NCI-H226 (cell line): ENCODE measurements at regions not wholly inside any gene's neighbourhood (a gene's known extent, or its start where the extent isn't known, plus 50 kb on each side); places are given as distances from the start of the nearest gene placed in this dataset.
"Not testable (repeated sequence)": the region's sequence is repeated elsewhere in the genome, so short reads cannot be mapped to it uniquely, and the experiment has no call there.

ENCODE experiments used
- DNase-seq: peaks from one replicate; pipeline ENCODE4 v3.0.0-alpha.2; 2015

DNA sequence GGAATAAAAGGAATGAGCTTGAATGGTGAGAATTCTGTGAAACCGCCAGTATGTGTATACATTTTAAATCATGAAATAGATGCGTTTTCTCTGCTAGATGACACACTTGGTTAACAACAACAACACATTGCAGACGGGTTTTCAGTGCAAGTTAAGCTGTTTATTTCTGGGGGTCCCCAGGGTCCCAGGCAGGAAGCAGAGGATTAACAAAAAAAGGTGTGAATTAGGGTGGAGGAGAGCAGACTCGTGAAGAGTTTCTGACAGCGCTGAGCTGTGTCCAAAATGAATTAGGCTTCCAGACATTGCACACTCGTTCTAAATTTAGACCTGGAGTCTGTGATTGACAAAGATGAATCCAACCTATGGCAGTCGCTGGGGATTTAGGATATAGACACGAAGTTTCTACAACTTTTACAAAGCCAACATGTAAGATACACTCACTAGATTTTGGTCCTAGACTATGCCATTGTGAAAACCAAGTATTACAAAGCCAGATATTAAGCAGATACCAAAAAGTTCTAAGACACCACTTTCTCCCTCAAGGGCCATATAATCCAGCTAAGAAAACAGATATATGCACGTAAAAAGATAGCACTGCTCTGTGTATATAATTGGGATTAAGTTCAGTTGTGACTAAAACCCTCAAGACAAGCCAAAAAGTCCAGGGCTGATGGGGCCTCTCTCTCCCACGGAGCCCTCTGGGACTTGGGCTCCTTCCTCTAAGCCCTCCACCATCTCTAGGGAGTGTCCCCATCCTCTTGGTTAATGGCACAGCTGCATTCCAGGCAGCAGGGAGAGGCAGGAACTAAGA is 120.2 kb downstream of the ACAA2 start:
- DNase-seq = no peak

DNA sequence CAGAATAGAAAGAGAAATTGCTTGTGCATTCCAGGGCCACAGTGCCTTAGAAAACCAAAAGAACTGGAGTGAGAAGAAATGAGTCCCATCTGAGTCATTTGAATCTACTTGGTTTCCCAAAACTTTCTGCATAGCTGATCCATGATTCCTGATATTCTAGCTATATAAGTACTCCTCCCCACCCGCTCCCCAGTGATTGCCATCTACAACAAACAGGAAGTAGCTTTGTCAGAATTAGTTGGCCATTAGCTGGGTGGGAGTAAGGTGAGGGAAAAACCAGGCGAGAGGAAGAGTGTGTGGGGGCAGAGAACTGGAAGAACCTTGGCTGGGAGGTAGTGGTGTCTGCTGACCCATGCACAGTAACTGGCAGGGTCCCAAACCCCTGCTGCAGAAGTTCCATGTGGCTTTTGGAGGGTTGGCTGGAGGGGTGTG is 122.1 kb downstream of the ACAA2 start:
- peak; percentile 66 for DNase-seq

DNA sequence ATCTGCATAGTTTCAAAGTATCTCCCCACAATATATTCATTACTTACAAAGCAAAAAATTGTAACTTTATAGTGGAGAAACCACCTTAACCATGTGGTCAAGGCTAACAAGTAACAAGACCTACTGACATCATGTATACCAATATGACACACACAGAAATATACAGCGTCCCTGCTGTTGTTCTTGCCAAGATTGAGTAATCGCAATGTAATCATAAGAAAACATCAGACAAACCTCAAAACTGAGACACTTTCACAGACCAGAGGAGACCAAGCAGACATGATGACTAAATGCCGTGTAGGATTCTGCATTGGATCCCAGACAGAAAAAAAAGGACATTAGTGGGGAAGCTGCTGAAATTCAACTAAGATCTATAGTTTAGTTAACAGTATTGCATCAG is 123.0 kb downstream of the ACAA2 start:
- DNase-seq = peak; percentile 45

DNA sequence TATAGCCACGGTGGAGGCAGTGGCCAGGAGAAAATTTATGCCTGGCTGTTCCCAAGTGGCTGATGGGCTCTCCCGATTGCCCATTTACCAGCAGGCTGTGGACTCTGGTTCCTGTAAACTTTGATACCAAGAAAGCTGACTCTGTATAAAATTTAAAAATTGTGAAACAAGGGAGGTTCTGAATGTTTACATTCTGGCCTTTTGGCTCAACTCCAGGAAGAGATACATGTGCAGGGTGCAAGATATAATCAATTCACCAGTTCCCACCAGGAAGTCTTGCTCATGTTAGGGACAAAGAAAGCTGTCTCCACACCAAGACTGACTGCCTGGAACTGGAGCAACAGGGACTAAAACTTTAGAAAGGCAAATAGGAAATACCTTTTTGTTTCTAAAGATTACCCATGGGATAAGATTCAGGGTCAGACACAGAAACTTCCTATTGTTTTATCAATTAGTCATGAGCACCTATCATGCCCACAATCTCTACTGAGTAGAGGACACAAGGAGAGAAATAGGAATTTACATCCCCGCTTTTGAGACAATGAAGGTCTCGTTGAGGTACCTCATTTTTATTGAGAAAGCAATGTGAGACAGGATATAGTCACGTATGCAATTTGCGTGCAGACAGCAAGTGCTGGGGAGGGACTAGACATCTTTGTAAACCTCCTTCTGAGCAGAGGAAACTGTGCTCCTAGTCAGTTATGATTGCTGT is 123.5 kb downstream of the LIPG start:
- DNase-seq = no peak

- not testable (repeated sequence) for DNase-seq
Measured at GRCh38 chr18:49682803-49683190, 120.9 kb downstream of the LIPG start.

GRCh38 chr18:49682173-49682802 is 120.4 kb downstream of the LIPG start:
- no peak for DNase-seq

DNA sequence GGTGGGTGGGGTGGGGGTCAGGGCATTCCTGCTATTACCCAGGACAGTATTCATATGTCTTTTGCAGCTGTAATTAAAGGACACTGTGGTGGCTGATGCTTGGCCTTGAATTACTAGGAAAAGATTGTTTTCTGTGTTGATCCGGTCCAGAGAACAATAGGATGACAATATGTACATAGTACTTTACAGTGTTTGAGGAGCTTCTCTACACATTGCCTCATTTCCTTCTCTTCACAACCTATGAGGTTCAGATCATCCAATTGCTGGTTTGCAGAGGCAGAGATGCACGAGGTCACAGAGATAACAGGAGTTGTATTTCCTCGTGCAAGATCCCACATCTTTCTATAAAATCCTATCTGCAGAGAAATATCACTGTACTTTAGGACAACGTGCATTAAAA is 119.5 kb downstream of the LIPG start:
- DNase-seq = no peak

DNA sequence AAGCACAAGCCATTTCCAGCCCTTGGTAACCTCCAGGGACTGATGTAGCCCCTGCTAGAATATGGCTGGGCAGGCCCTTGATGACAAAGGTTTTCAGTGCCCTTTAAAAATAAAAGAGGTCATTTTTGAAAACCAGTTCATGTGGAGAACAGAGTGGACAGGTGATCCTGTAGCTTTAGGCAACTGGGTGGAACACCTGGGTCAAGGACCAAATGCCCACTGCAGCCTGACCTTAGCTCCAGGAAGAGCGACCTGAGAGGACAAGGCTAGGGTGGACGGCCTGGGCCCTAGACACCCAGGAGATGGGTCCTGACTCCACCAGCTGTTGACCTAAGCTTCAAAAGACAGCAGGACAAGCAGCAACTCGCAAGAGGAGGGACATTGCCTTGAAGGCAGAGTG is 116.6 kb downstream of the LIPG start:
- DNase-seq = no peak

DNA sequence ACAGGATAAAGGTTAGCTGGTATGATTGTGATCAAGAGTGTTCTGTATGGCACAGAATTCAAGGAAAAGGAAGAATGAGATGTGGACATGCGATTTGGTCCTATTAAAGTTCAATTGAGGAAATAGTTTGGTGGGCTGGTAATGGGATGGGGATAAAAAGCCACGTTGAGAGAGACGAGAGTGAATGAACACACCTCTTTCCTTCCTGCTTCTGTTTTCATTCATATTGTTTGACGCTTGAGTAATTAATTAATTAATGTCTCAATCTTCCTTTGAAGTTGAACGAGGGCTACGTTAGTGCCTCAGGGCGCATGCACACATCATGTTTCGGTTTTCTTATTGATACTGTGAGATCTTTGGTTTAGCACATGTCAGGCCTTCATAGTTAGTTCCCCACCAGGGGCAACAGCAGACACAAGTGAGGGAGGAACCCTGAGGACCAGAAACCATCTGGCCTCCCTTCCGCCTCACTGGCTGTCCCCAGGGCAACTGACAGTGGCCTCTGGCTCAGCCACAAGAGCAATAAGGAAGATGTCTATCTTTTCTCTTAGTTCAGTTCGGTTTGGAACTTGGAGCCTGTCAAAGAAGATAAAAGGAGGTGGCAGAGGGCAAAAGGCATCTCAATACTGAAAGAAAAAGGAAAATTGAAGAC is 116.0 kb downstream of the LIPG start:
- DNase-seq = no peak

DNA sequence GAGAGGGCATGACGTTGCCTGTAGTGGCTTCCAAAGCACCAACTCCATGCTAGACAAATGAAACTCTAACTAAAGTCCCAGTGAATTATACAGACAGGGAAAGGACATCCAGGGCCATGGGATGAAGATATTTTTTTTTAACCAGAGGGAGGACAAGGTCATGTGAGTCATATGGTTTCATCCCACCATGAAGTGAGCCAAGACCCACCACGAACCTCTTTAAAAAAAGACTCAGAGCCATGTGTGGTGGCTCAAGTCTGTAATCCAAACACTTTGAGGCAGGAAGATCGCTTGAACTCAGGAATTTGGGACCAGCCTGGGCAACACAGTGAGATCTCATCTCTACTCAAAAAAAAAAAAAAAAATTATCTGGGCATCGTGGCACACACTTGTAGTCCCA is 115.2 kb downstream of the LIPG start:
- no peak for DNase-seq

- no peak for DNase-seq
Measured at GRCh38 chr18:49673281-49673680, 111.4 kb downstream of the LIPG start.

- no peak for DNase-seq
Measured at GRCh38 chr18:49672853-49673252, 111.0 kb downstream of the LIPG start.

GRCh38 chr18:49669403-49669802 is 107.5 kb downstream of the LIPG start:
- no peak for DNase-seq

DNA sequence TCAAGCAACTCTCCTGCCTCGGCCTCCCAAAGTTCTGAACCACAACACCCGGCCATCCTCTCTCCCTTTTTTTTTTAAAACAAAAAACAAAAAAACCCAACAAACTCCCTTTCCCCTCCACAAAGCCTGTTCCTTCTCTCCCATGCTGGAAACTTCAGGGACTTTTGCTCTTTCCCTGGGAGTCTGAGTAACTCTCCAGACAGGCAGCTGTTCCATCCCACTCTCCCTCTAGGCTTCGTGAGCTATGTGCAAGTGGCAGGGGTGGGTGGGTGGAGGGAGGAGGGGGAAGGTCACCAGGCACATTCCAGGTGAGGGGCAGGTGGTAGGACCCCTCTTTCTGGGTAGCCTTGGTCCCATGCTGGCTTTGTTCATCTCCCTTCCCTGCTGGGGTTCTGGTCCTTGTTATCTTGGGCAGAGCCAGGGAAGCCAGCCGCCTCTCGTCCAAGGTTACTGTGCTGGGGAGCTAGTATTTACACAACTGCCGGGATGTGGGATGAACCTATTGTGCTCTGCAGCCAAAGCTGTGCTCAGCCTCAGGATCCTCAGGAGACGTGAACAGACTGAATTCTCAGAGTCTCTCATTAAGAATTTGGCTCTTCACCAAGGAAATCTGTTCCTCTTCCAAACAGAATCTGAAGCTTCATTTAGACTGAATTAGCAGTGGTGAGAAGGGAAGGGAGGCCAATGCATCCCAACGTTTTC is 106.9 kb downstream of the LIPG start:
- DNase-seq = no peak

DNA sequence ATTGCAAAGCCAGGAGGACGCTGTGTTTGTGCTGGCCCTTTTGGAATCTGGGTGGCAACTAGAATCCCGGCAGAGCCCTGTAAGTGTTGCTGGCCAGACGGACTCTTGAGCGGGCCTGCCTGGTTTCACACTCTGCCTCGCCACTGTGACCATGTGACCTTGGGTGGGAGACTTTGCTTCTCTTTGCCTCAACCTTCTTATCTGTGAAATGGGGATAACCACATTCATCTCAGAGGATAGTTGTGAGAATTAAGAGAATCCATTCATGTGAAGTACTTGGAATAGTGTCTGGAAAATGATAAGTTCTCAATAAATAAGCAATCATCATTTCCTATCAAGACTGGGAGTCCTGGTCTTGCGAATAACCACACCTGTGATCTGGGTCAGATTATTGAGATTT is 105.6 kb downstream of the LIPG start:
- DNase-seq = no peak

- no peak for DNase-seq
Measured at GRCh38 chr18:49666045-49666775, 104.4 kb downstream of the LIPG start.

GRCh38 chr18:49663899-49664890 is 102.3 kb downstream of the LIPG start:
- DNase-seq = no peak

DNA sequence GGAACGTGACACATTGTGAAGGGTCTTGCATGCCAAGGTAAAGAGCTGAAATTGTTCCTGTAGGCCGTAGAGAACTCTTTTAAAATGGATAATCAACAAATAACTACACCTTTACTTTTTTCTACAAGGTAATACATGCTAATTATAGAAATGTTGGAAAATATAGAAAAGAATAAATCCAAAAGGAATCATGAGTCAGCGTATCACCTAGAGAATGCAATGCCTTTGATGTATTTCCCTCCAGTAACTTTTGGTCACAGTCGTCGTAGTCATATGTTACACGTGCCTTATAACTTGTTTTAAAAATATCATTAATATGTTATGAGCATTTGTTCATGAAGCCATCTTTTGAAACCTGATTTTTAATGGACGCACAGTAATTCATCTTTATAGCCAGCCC is 100.6 kb downstream of the LIPG start:
- no peak for DNase-seq

GRCh38 chr18:49658823-49659404 is 97.1 kb downstream of the LIPG start:
- no peak for DNase-seq

DNA sequence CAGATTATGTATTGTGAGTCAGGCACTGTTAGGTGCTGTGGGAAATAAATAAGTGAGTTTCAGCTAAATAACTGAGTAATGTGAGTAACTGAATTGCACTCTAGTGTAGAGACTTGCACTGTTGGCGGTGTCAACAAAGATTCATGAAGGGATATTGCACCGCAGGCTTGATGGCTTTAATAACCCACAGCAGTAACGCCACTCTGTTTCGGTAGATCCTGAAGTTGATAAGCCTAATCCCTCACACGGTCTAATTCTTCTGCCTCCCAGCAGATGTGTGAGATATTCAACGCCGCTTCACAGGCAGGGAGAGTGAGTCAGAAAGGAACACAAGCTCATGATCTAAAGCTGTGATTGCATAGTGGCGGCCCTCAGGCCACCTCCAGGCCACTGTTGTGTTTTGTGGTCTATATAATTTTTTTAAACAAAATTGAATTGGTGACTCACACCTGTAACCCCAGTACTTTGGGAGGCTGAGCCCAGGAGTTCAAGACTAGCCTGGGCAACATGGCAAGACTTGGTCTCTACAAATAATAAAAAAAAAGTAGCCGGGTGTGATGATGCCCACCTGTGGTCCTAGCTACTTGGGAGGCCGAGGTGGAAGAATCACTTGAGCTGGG is 94.3 kb downstream of the LIPG start:
- DNase-seq = no peak
